Naive thymus-derived CD8-positive, alpha-beta T cell (primary cell): ENCODE measurements at regions not wholly inside any gene's neighbourhood (a gene's known extent, or its start where the extent isn't known, plus 50 kb on each side); places are given as distances from the start of the nearest gene placed in this dataset.

Source experiments
- ATAC-seq, 2 donors: fragments of 150-1000 bp; cut with Tn5 transposase in 1 of 2; sonication (Bioruptor Pico), chemical (Tn5 transposase) in 1 of 2; 1 replicate in 1 of 2; 2 replicates in 1 of 2; pipeline ENCODE4 v1.10.0; 2021; ENCODE audit warnings: mild to moderate bottlenecking in 2 of 2, moderate library complexity in 2 of 2
- POLR2A ChIA-PET: fragments of 350-600 bp; sonication (Branson Sonifier 250); formaldehyde crosslinking; loops from one replicate; lab custom pipeline; 2021; ENCODE audit warnings: antibody characterized with exemption; lab: Charles Lee
- DNase-seq, 10 donors: peaks; one replicate each; pipeline versions ENCODE4 v3.0.0 to v3.0.0-alpha.2; 2020 to 2022
- H3K27ac Mint-ChIP-seq, 10 donors: one replicate each; pipeline ENCODE4 v1.8.0; 2020 to 2022; ENCODE audit warnings: mild to moderate bottlenecking in 10 of 10, mixed read lengths in 10 of 10, moderate library complexity in 4 of 10, inconsistent platforms in 1 of 10
- H3K27me3 Mint-ChIP-seq, 5 donors: one replicate each; pipeline ENCODE4 v1.8.0; 2021 to 2022; ENCODE audit warnings: mixed read lengths in 5 of 5
- H3K36me3 Mint-ChIP-seq, 3 donors: one replicate each; pipeline ENCODE4 v1.8.0; 2020 to 2022; ENCODE audit warnings: mixed read lengths in 3 of 3, mild to moderate bottlenecking in 2 of 3, inconsistent platforms in 1 of 3
- H3K4me1 Mint-ChIP-seq, 4 donors: one replicate each; pipeline ENCODE4 v1.8.0; 2021 to 2022; ENCODE audit warnings: mixed read lengths in 4 of 4
- H3K4me3 Mint-ChIP-seq, 10 donors: one replicate each; pipeline ENCODE4 v1.8.0; 2020 to 2022; ENCODE audit warnings: mild to moderate bottlenecking in 10 of 10, mixed read lengths in 10 of 10, moderate library complexity in 6 of 10, inconsistent platforms in 1 of 10
- H3K9me3 Mint-ChIP-seq, 9 donors: one replicate each; pipeline ENCODE4 v1.8.0; 2020 to 2022; ENCODE audit warnings: mixed read lengths in 9 of 9, mild to moderate bottlenecking in 3 of 9, inconsistent platforms in 1 of 9, moderate library complexity in 1 of 9

- H3K27ac Mint-ChIP-seq, result no peak overlapping the region
- POLR2A ChIA-PET, result no interaction called here
These were observed 610.9 kb upstream of the SALL3 start for GRCh38 chr18:78368726-78369125.

GRCh38 chr18:78376046-78376445 lies 603.6 kb upstream of the SALL3 start:
- peaks cover 0 to 15% (median 0%) of the 10 kb centered on the region in 5 donors for H3K27me3 Mint-ChIP-seq
- H3K9me3 Mint-ChIP-seq, result peaks cover 0 to 10% (median 0%) of the 10 kb centered on the region in 9 donors
- POLR2A ChIA-PET, result no interaction called here
- ATAC-seq (no peak), DNase-seq (no peak)
- H3K4me1 Mint-ChIP-seq, result no peaks in the 10 kb centered on the region
- H3K36me3 Mint-ChIP-seq, result no peaks in the 10 kb centered on the region
- H3K27ac Mint-ChIP-seq, result no peak overlapping the region
- no peak overlapping the region for H3K4me3 Mint-ChIP-seq

More at GRCh38 chr18:78368726-78369125, 610.9 kb upstream of the SALL3 start:
- H3K27me3 Mint-ChIP-seq, result no peaks in the 10 kb centered on the region
- peaks cover 0 to 3% (median 0%) of the 10 kb centered on the region in 9 donors for H3K9me3 Mint-ChIP-seq
- no peak overlapping the region for H3K4me3 Mint-ChIP-seq
- no peak for DNase-seq
- H3K4me1 Mint-ChIP-seq, result no peaks in the 10 kb centered on the region
- no peak for ATAC-seq
- no peaks in the 10 kb centered on the region for H3K36me3 Mint-ChIP-seq

GRCh38 chr18:78378403-78378802 lies 601.2 kb upstream of the SALL3 start:
- H3K4me3 Mint-ChIP-seq, result no peak overlapping the region
- H3K27ac Mint-ChIP-seq, result no peak overlapping the region
- no peaks in the 10 kb centered on the region for H3K4me1 Mint-ChIP-seq
- no peaks in the 10 kb centered on the region for H3K36me3 Mint-ChIP-seq
- DNase-seq (no peak), ATAC-seq (no peak)
- POLR2A ChIA-PET, result no interaction called here
- peaks cover 0 to 18% (median 0%) of the 10 kb centered on the region in 5 donors for H3K27me3 Mint-ChIP-seq
- H3K9me3 Mint-ChIP-seq, result peaks cover 0 to 12% (median 2%) of the 10 kb centered on the region in 9 donors

- Mint-ChIP-seq H3K4me3 (no peak overlapping the region), H3K36me3 (no peaks in the 10 kb centered on the region), H3K27me3 (peaks cover 0 to 22% (median 0%) of the 10 kb centered on the region in 5 donors), H3K9me3 (peaks cover 0 to 18% (median 1%) of the 10 kb centered on the region in 9 donors), H3K4me1 (peaks cover 0 to 2% (median 0%) of the 10 kb centered on the region in 4 donors), H3K27ac (no peak overlapping the region)
- ATAC-seq (no peak), DNase-seq (no peak)
- POLR2A ChIA-PET, result no interaction called here
These were observed 600.6 kb upstream of the SALL3 start for GRCh38 chr18:78378983-78379382.

GRCh38 chr18:78390348-78390951 lies 589.2 kb upstream of the SALL3 start:
- peaks cover 0 to 11% (median 3%) of the 10 kb centered on the region in 5 donors for H3K27me3 Mint-ChIP-seq
- no peak overlapping the region for H3K4me3 Mint-ChIP-seq
- ATAC-seq, result no peak
- H3K27ac Mint-ChIP-seq, result no peak overlapping the region
- no peaks in the 10 kb centered on the region for H3K4me1 Mint-ChIP-seq
- H3K36me3 Mint-ChIP-seq, result no peaks in the 10 kb centered on the region
- no peak for DNase-seq
- peaks cover 0 to 22% (median 13%) of the 10 kb centered on the region in 9 donors for H3K9me3 Mint-ChIP-seq
- POLR2A ChIA-PET, result no interaction called here

- H3K4me3 Mint-ChIP-seq, result no peak overlapping the region
These were observed 588.7 kb upstream of the SALL3 start for GRCh38 chr18:78390952-78391348.

GRCh38 chr18:78393086-78393862 lies 586.3 kb upstream of the SALL3 start:
- POLR2A ChIA-PET, result no interaction called here
- peaks cover 0 to 13% (median 1%) of the 10 kb centered on the region in 5 donors for H3K27me3 Mint-ChIP-seq
- H3K4me1 Mint-ChIP-seq, result no peaks in the 10 kb centered on the region
- no peak for DNase-seq
- no peak for ATAC-seq
- H3K4me3 Mint-ChIP-seq, result no peak overlapping the region
- H3K9me3 Mint-ChIP-seq, result peaks cover 0 to 10% (median 3%) of the 10 kb centered on the region in 9 donors
- H3K36me3 Mint-ChIP-seq, result no peaks in the 10 kb centered on the region
- H3K27ac Mint-ChIP-seq, result no peak overlapping the region

More at GRCh38 chr18:78390952-78391348, 588.7 kb upstream of the SALL3 start:
- no peaks in the 10 kb centered on the region for H3K36me3 Mint-ChIP-seq
- POLR2A ChIA-PET, result no interaction called here
- ATAC-seq (no peak), DNase-seq (no peak)
- no peaks in the 10 kb centered on the region for H3K4me1 Mint-ChIP-seq
- peaks cover 0 to 13% (median 3%) of the 10 kb centered on the region in 5 donors for H3K27me3 Mint-ChIP-seq
- peaks cover 0 to 22% (median 11%) of the 10 kb centered on the region in 9 donors for H3K9me3 Mint-ChIP-seq
- no peak overlapping the region for H3K27ac Mint-ChIP-seq

GRCh38 chr18:78396077-78396476 lies 583.5 kb upstream of the SALL3 start:
- Mint-ChIP-seq H3K4me3 (no peak overlapping the region), H3K9me3 (peaks cover 0 to 2% (median 0%) of the 10 kb centered on the region in 9 donors), H3K36me3 (no peaks in the 10 kb centered on the region), H3K27me3 (peaks cover 0 to 4% (median 0%) of the 10 kb centered on the region in 5 donors), H3K27ac (no peak overlapping the region), H3K4me1 (no peaks in the 10 kb centered on the region)
- POLR2A ChIA-PET, result no interaction called here
- ATAC-seq (no peak), DNase-seq (no peak)

GRCh38 chr18:78396756-78397155 lies 582.9 kb upstream of the SALL3 start:
- ATAC-seq, result no peak
- no peak for DNase-seq
- H3K4me1 Mint-ChIP-seq, result no peaks in the 10 kb centered on the region
- H3K27ac Mint-ChIP-seq, result no peak overlapping the region
- POLR2A ChIA-PET, result no interaction called here
- H3K4me3 Mint-ChIP-seq, result no peak overlapping the region
- no peaks in the 10 kb centered on the region for H3K36me3 Mint-ChIP-seq
- H3K27me3 Mint-ChIP-seq, result peaks cover 0 to 10% (median 2%) of the 10 kb centered on the region in 5 donors
- peaks cover 0 to 2% (median 0%) of the 10 kb centered on the region in 9 donors for H3K9me3 Mint-ChIP-seq

- DNase-seq (no peak), ATAC-seq (no peak)
- Mint-ChIP-seq H3K4me1 (no peaks in the 10 kb centered on the region), H3K27me3 (peaks cover 0 to 20% (median 6%) of the 10 kb centered on the region in 5 donors), H3K27ac (no peak overlapping the region), H3K36me3 (no peaks in the 10 kb centered on the region), H3K4me3 (no peak overlapping the region), H3K9me3 (no peaks in the 10 kb centered on the region)
- POLR2A ChIA-PET, result no interaction called here
These were observed 579.6 kb upstream of the SALL3 start for GRCh38 chr18:78399992-78400503.

- ATAC-seq (no peak), DNase-seq (no peak)
- no peak overlapping the region for H3K4me3 Mint-ChIP-seq
- peaks cover 8 to 14% (median 8%) of the 10 kb centered on the region in 4 donors for H3K4me1 Mint-ChIP-seq
- no peaks in the 10 kb centered on the region for H3K36me3 Mint-ChIP-seq
- no peak overlapping the region for H3K27ac Mint-ChIP-seq
- H3K27me3 Mint-ChIP-seq, result peaks cover 4 to 37% (median 11%) of the 10 kb centered on the region in 5 donors
- POLR2A ChIA-PET, result no interaction called here
- H3K9me3 Mint-ChIP-seq, result peaks cover 0 to 2% (median 0%) of the 10 kb centered on the region in 9 donors
These were observed 577.2 kb upstream of the SALL3 start for GRCh38 chr18:78402440-78402839.

- Mint-ChIP-seq H3K4me1 (peaks cover 8 to 19% (median 11%) of the 10 kb centered on the region in 4 donors), H3K9me3 (peaks cover 0 to 2% (median 0%) of the 10 kb centered on the region in 9 donors), H3K27ac (no peak overlapping the region), H3K27me3 (peaks cover 4 to 37% (median 11%) of the 10 kb centered on the region in 5 donors), H3K4me3 (no peak overlapping the region), H3K36me3 (no peaks in the 10 kb centered on the region)
- POLR2A ChIA-PET, result no interaction called here
- no peak for DNase-seq
- no peak for ATAC-seq
These were observed 576.7 kb upstream of the SALL3 start for GRCh38 chr18:78402966-78403365.

GRCh38 chr18:78403371-78403770 lies 576.2 kb upstream of the SALL3 start:
- no peak overlapping the region for H3K27ac Mint-ChIP-seq
- H3K4me1 Mint-ChIP-seq, result peaks cover 9 to 22% (median 13%) of the 10 kb centered on the region in 4 donors
- no peak for ATAC-seq
- DNase-seq, result no peak
- H3K9me3 Mint-ChIP-seq, result peaks cover 0 to 2% (median 0%) of the 10 kb centered on the region in 9 donors
- H3K4me3 Mint-ChIP-seq, result no peak overlapping the region
- H3K36me3 Mint-ChIP-seq, result no peaks in the 10 kb centered on the region
- POLR2A ChIA-PET, result no interaction called here
- H3K27me3 Mint-ChIP-seq, result peaks cover 4 to 37% (median 11%) of the 10 kb centered on the region in 5 donors
